ENCODE measurements at regions not wholly inside any gene's neighbourhood (a gene's known extent, or its start where the extent isn't known, plus 50 kb on each side); places are given as distances from the start of the nearest gene placed in this dataset.
A peak's percentile ranks its signal among the peaks of the same experiment; 100 is the strongest.

DNA sequence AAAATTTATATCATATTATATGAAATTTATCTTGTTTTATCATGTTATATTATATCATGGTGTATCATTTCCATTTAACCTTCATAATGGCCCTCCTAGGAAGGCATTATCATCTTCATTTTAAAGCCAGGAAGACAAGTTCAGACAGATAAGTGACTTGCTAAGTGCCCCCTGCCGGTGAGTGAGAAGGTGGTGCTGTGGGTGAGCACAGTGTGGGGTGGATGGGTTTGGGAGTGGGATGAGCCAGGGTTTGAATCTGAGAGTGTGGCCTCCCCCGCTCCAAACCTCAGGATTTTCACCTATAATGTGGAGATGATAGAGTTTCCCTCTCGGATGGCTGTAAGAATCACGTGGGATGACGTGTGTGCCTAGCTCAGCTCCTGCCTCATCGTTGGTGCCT lies 108.7 kb upstream of the IGSF21 start:
- DNase-seq = peak in 1 of 2 donors; percentile 12
- no peak overlapping the region for H3K27ac ChIP-seq (ENCODE audit: low read depth, low read length)
- no peak overlapping the region for H4K91ac ChIP-seq (ENCODE audit: low read depth, low read length)
- no peaks in the 10 kb centered on the region for H3K36me3 ChIP-seq (ENCODE audit: control insufficient read depth in 1 of 2, insufficient read depth in 2 of 2, low read length in 2 of 2)
- no peak overlapping the region for H4K12ac ChIP-seq (ENCODE audit: low read depth, low read length)
- no peak overlapping the region for H2AFZ ChIP-seq (ENCODE audit: insufficient read depth, low read length, poor library complexity)
- no peaks in the 10 kb centered on the region for H3K27me3 ChIP-seq (ENCODE audit: insufficient read depth, low read length)
- no peak overlapping the region for H2BK120ac ChIP-seq (ENCODE audit: insufficient read depth, low read length, poor library complexity)
- no peaks in the 10 kb centered on the region for H3K4me1 ChIP-seq (ENCODE audit: control insufficient read depth in 1 of 2, insufficient read depth in 2 of 2, low read length in 2 of 2)
- no peak overlapping the region for H3K14ac ChIP-seq (ENCODE audit: low read length)
- H3K23ac ChIP-seq (ENCODE audit: low read length) = no peak overlapping the region
- no CpG with 5 or more reads among the region's 6 CpGs for WGBS (ENCODE audit: extremely low coverage, insufficient coverage, insufficient read length)
- no peak overlapping the region for H3K4me2 ChIP-seq (ENCODE audit: low read length)
- H3K4me3 ChIP-seq (ENCODE audit: low read depth, low read length) = no peak overlapping the region
- H3K18ac ChIP-seq (ENCODE audit: low read length) = no peak overlapping the region
- H3K79me1 ChIP-seq (ENCODE audit: low read length) = no peaks in the 10 kb centered on the region
- H4K8ac ChIP-seq (ENCODE audit: low read depth, low read length) = no peak overlapping the region
- H2BK12ac ChIP-seq (ENCODE audit: low read length) = no peak overlapping the region
- no peak overlapping the region for H3K4ac ChIP-seq (ENCODE audit: low read depth, low read length)
- H3K9me3 ChIP-seq (ENCODE audit: insufficient read depth, low read depth, low read length) = peaks cover 1% of the 10 kb centered on the region
- no peak overlapping the region for H3K9ac ChIP-seq (ENCODE audit: low read length)
- no peaks in the 10 kb centered on the region for H3K79me2 ChIP-seq (ENCODE audit: control insufficient read depth, insufficient read depth, low read length, poor library complexity)
- H2BK5ac ChIP-seq (ENCODE audit: low read depth, low read length, poor library complexity) = no peak overlapping the region
- no peak overlapping the region for H2AK5ac ChIP-seq (ENCODE audit: low read length)

DNA sequence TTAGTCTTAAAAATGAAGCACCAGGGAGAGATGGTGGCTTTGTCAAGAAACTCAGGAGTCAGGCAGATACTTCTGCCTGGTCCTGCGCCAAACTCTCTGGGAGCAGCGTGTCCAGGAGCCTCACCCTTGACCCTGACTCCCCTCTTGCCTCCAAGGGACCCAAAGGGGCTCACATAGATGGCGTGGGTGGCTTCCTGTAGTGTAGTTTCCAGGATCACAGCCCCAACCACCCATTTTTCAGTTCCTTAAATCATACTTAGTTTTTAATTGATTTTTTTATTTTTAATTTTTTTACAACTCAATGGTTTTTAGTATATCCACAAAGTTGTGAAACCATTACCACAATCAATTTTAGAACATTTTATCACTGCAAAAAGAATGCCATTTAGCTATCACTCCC lies 107.7 kb upstream of the IGSF21 start:
- Histone ChIP-seq H3K4me3 (ENCODE audit: low read depth, low read length) (no peak overlapping the region), H3K79me1 (ENCODE audit: low read length) (no peaks in the 10 kb centered on the region), H2AFZ (ENCODE audit: insufficient read depth, low read length, poor library complexity) (no peak overlapping the region), H3K27me3 (ENCODE audit: insufficient read depth, low read length) (no peaks in the 10 kb centered on the region), H3K4me1 (ENCODE audit: control insufficient read depth in 1 of 2, insufficient read depth in 2 of 2, low read length in 2 of 2) (no peaks in the 10 kb centered on the region), H4K8ac (ENCODE audit: low read depth, low read length) (no peak overlapping the region), H2BK12ac (ENCODE audit: low read length) (no peak overlapping the region), H3K18ac (ENCODE audit: low read length) (no peak overlapping the region), H2AK5ac (ENCODE audit: low read length) (no peak overlapping the region), H2BK5ac (ENCODE audit: low read depth, low read length, poor library complexity) (no peak overlapping the region), H3K9me3 (ENCODE audit: insufficient read depth, low read depth, low read length) (peaks cover 1% of the 10 kb centered on the region), H3K27ac (ENCODE audit: low read depth, low read length) (no peak overlapping the region), H3K4me2 (ENCODE audit: low read length) (no peak overlapping the region), H3K36me3 (ENCODE audit: control insufficient read depth in 1 of 2, insufficient read depth in 2 of 2, low read length in 2 of 2) (no peaks in the 10 kb centered on the region), H3K79me2 (ENCODE audit: control insufficient read depth, insufficient read depth, low read length, poor library complexity) (no peaks in the 10 kb centered on the region), H3K4ac (ENCODE audit: low read depth, low read length) (no peak overlapping the region), H3K9ac (ENCODE audit: low read length) (no peak overlapping the region), H3K23ac (ENCODE audit: low read length) (no peak overlapping the region), H3K14ac (ENCODE audit: low read length) (no peak overlapping the region), H4K91ac (ENCODE audit: low read depth, low read length) (no peak overlapping the region), H2BK120ac (ENCODE audit: insufficient read depth, low read length, poor library complexity) (no peak overlapping the region), H4K12ac (ENCODE audit: low read depth, low read length) (no peak overlapping the region)
- no CpG with 5 or more reads among the region's 3 CpGs for WGBS (ENCODE audit: extremely low coverage, insufficient coverage, insufficient read length)
- DNase-seq = no peak

DNA sequence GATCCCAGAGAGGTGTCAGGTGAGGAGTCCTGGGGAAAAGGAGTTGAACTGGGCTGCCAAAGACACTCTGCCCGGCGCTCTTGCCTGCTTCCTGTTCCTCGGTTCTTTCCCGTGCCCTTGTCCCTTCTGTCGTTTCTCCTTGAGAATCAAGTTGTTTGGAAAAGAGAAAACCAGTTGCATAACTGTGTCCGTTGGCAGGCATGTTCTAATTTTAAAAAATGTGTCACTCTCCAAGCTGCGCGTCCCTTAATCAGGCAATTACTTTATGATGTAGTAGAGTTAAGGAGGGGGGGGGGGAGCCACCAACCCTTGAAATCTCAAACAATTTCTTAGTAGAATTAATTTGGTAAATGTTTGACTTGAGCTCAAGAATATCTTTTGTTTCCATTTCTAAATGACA lies 105.9 kb upstream of the IGSF21 start:
- H3K4me3 ChIP-seq (ENCODE audit: low read depth, low read length) = no peak overlapping the region
- H2AK5ac ChIP-seq (ENCODE audit: low read length) = no peak overlapping the region
- H3K79me1 ChIP-seq (ENCODE audit: low read length) = no peaks in the 10 kb centered on the region
- H4K8ac ChIP-seq (ENCODE audit: low read depth, low read length) = no peak overlapping the region
- no peaks in the 10 kb centered on the region for H3K79me2 ChIP-seq (ENCODE audit: control insufficient read depth, insufficient read depth, low read length, poor library complexity)
- H3K4me1 ChIP-seq (ENCODE audit: control insufficient read depth in 1 of 2, insufficient read depth in 2 of 2, low read length in 2 of 2) = no peaks in the 10 kb centered on the region
- H3K23ac ChIP-seq (ENCODE audit: low read length) = no peak overlapping the region
- H3K18ac ChIP-seq (ENCODE audit: low read length) = no peak overlapping the region
- H3K27ac ChIP-seq (ENCODE audit: low read depth, low read length) = no peak overlapping the region
- H3K14ac ChIP-seq (ENCODE audit: low read length) = no peak overlapping the region
- DNase-seq = no peak
- H3K4me2 ChIP-seq (ENCODE audit: low read length) = no peak overlapping the region
- H3K9ac ChIP-seq (ENCODE audit: low read length) = no peak overlapping the region
- no peak overlapping the region for H2AFZ ChIP-seq (ENCODE audit: insufficient read depth, low read length, poor library complexity)
- H2BK5ac ChIP-seq (ENCODE audit: low read depth, low read length, poor library complexity) = no peak overlapping the region
- WGBS (ENCODE audit: extremely low coverage, insufficient coverage, insufficient read length) = no CpG with 5 or more reads among the region's 8 CpGs
- peaks cover 2% of the 10 kb centered on the region for H3K27me3 ChIP-seq (ENCODE audit: insufficient read depth, low read length)
- H4K91ac ChIP-seq (ENCODE audit: low read depth, low read length) = no peak overlapping the region
- peaks cover 1% of the 10 kb centered on the region for H3K9me3 ChIP-seq (ENCODE audit: insufficient read depth, low read depth, low read length)
- H4K12ac ChIP-seq (ENCODE audit: low read depth, low read length) = no peak overlapping the region
- H3K4ac ChIP-seq (ENCODE audit: low read depth, low read length) = no peak overlapping the region
- H3K36me3 ChIP-seq (ENCODE audit: control insufficient read depth in 1 of 2, insufficient read depth in 2 of 2, low read length in 2 of 2) = no peaks in the 10 kb centered on the region
- no peak overlapping the region for H2BK12ac ChIP-seq (ENCODE audit: low read length)
- no peak overlapping the region for H2BK120ac ChIP-seq (ENCODE audit: insufficient read depth, low read length, poor library complexity)

DNA sequence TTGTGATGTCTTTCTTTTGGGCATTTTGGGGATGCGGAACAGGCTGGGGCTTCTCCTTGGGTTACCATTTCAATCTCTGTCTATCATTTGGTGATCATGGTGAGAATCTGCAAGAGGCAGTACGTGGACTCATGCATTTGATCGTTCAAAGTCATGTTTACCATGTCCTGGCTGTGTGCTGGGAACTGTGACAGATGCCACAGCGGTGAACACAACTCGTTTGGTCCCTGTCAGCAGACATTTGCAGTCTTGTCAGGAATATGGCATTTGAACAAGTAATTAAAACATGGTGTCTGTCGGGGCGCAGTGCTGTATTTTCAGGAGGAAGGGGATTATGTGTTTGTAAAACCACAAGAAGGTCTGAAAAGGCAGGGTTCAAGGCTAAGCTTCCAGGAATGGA lies 103.3 kb upstream of the IGSF21 start:
- Histone ChIP-seq H4K8ac (ENCODE audit: low read depth, low read length) (no peak overlapping the region), H2AFZ (ENCODE audit: insufficient read depth, low read length, poor library complexity) (no peak overlapping the region), H2BK12ac (ENCODE audit: low read length) (no peak overlapping the region), H3K23ac (ENCODE audit: low read length) (no peak overlapping the region), H3K27me3 (ENCODE audit: insufficient read depth, low read length) (peaks cover 2% of the 10 kb centered on the region), H3K4ac (ENCODE audit: low read depth, low read length) (no peak overlapping the region), H3K9me3 (ENCODE audit: insufficient read depth, low read depth, low read length) (peaks cover 2% of the 10 kb centered on the region), H2AK5ac (ENCODE audit: low read length) (no peak overlapping the region), H4K12ac (ENCODE audit: low read depth, low read length) (no peak overlapping the region), H2BK120ac (ENCODE audit: insufficient read depth, low read length, poor library complexity) (no peak overlapping the region), H3K4me2 (ENCODE audit: low read length) (no peak overlapping the region), H3K4me1 (ENCODE audit: control insufficient read depth in 1 of 2, insufficient read depth in 2 of 2, low read length in 2 of 2) (no peaks in the 10 kb centered on the region), H3K27ac (ENCODE audit: low read depth, low read length) (no peak overlapping the region), H3K79me1 (ENCODE audit: low read length) (no peaks in the 10 kb centered on the region), H3K14ac (ENCODE audit: low read length) (no peak overlapping the region), H3K36me3 (ENCODE audit: control insufficient read depth in 1 of 2, insufficient read depth in 2 of 2, low read length in 2 of 2) (no peaks in the 10 kb centered on the region), H2BK5ac (ENCODE audit: low read depth, low read length, poor library complexity) (no peak overlapping the region), H3K18ac (ENCODE audit: low read length) (no peak overlapping the region), H3K4me3 (ENCODE audit: low read depth, low read length) (no peak overlapping the region), H3K79me2 (ENCODE audit: control insufficient read depth, insufficient read depth, low read length, poor library complexity) (no peaks in the 10 kb centered on the region), H4K91ac (ENCODE audit: low read depth, low read length) (no peak overlapping the region), H3K9ac (ENCODE audit: low read length) (no peak overlapping the region)
- no peak for DNase-seq
- WGBS (ENCODE audit: extremely low coverage, insufficient coverage, insufficient read length) = no CpG with 5 or more reads among the region's 7 CpGs

Measured in trophoblast cell (in vitro differentiated cells and primary cell).